Smooth muscle cell (in vitro differentiated cells): ENCODE measurements at regions not wholly inside any gene's neighbourhood (a gene's known extent, or its start where the extent isn't known, plus 50 kb on each side); places are given as distances from the start of the nearest gene placed in this dataset.
A peak's percentile ranks its signal among the peaks of the same experiment; 100 is the strongest.

ENCODE experiments used
- DNase-seq: peaks from one replicate; lab custom pipeline; 2025; ENCODE audit not compliant: unreplicated experiment; lab: John Stamatoyannopoulos, UW
- H2AFZ ChIP-seq: fragments of 200-600 bp; sonication (generic); 2 replicates; pipeline ENCODE4 v1.6.0; 2016; ENCODE audit warnings: antibody characterized with exemption, low read depth, mild to moderate bottlenecking
- H3F3A ChIP-seq: fragments of 200-600 bp; sonication (generic); 2 replicates; pipeline ENCODE4 v1.6.0; 2017; ENCODE audit warnings: antibody characterized with exemption, low read depth
- H3K27ac ChIP-seq: fragments of 200-600 bp; sonication (generic); 2 replicates; pipeline ENCODE4 v1.5.1; 2016; ENCODE audit warnings: low read depth, mild to moderate bottlenecking
- H3K27me3 ChIP-seq: fragments of 200-600 bp; sonication (generic); 2 replicates; pipeline ENCODE4 v1.6.1; 2016; ENCODE audit warnings: low read depth, mild to moderate bottlenecking
- H3K36me3 ChIP-seq: fragments of 200-600 bp; sonication (generic); 2 replicates; pipeline ENCODE4 v1.5.1; 2016; ENCODE audit warnings: low read depth
- H3K4me1 ChIP-seq: fragments of 200-600 bp; sonication (generic); 2 replicates; pipeline ENCODE4 v1.5.1; 2016; ENCODE audit warnings: low read depth
- H3K4me2 ChIP-seq: fragments of 200-600 bp; sonication (generic); 2 replicates; pipeline ENCODE4 v1.6.0; 2016; ENCODE audit warnings: mild to moderate bottlenecking
- H3K4me3 ChIP-seq: fragments of 200-600 bp; sonication (generic); 2 replicates; pipeline ENCODE4 v1.5.1; 2016; ENCODE audit warnings: mild to moderate bottlenecking
- H3K79me2 ChIP-seq: fragments of 200-600 bp; sonication (generic); 2 replicates; pipeline ENCODE4 v1.6.0; 2016; ENCODE audit warnings: low read depth, mild to moderate bottlenecking
- H3K9ac ChIP-seq: fragments of 200-600 bp; sonication (generic); 2 replicates; pipeline ENCODE4 v1.6.0; 2016; ENCODE audit warnings: low read depth
- H3K9me3 ChIP-seq: fragments of 200-600 bp; sonication (generic); replicated peaks from 2 replicates; pipeline ENCODE4 v1.5.1; 2016; ENCODE audit warnings: low read depth
- H4K20me1 ChIP-seq: fragments of 200-600 bp; sonication (generic); 2 replicates; pipeline ENCODE4 v1.6.0; 2016; ENCODE audit warnings: low read depth
- WGBS: methylation state at CpG from one replicate; pipeline ENCODE4 v1.1.7; 2016; ENCODE audit warnings: low lambda C conversion rate; 5-methylcytosine and 5-hydroxymethylcytosine counted together
- TF ChIP-seq, protein P1 (sequence below): fragments of 200-600 bp; sonication (generic); IDR thresholded peaks from 2 replicates; pipeline ENCODE4 v1.5.1; 2017; ENCODE audit warnings: borderline replicate concordance, mild to moderate bottlenecking, antibody characterized with exemption; ENCODE audit not compliant: insufficient read depth, poor library complexity, severe bottlenecking

DNA sequence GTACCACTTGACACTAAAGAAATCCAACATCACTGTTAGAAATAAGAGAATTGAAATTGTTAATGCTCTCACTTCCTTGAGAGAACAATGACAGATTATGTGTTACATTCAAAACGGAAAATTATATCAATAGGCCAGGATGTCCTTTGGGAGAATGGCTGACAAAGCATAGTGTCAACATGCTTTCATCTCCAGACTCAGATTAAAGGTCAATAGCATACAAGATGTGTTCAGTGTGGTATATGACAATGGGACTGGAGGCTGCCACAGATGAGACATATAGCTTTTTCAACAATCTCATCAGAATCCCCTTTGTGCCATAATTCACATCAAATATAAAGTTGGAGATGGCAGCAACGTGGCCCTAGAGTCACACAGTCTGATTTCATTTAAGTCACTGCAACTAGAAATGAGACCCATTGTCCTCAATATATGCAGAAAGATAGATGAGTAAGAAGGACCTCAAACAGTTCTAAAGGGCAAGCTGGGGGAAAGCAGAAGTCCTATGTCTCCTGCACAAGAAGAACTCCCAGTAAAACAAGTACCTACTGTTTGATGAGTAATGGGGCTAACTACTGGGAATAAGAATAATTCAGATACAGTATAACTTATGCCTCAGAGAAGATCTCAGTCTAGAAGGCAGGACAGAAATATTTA lies 327.9 kb downstream of the TTLL7 start:
- Histone ChIP-seq H3K27ac (no peak overlapping the region), H4K20me1 (no peaks in the 10 kb centered on the region), H3K9ac (no peak overlapping the region), H3K79me2 (no peaks in the 10 kb centered on the region), H3K36me3 (no peaks in the 10 kb centered on the region), H3F3A (no peaks in the 10 kb centered on the region), H3K4me2 (no peak overlapping the region), H3K9me3 (no peaks in the 10 kb centered on the region), H3K27me3 (no peaks in the 10 kb centered on the region), H3K4me1 (no peaks in the 10 kb centered on the region), H2AFZ (no peak overlapping the region), H3K4me3 (no peak overlapping the region)
- WGBS, result 85% methylated on average over 2 of the region's 2 CpGs
- no peak for DNase-seq
- TF ChIP-seq, protein P1, sequence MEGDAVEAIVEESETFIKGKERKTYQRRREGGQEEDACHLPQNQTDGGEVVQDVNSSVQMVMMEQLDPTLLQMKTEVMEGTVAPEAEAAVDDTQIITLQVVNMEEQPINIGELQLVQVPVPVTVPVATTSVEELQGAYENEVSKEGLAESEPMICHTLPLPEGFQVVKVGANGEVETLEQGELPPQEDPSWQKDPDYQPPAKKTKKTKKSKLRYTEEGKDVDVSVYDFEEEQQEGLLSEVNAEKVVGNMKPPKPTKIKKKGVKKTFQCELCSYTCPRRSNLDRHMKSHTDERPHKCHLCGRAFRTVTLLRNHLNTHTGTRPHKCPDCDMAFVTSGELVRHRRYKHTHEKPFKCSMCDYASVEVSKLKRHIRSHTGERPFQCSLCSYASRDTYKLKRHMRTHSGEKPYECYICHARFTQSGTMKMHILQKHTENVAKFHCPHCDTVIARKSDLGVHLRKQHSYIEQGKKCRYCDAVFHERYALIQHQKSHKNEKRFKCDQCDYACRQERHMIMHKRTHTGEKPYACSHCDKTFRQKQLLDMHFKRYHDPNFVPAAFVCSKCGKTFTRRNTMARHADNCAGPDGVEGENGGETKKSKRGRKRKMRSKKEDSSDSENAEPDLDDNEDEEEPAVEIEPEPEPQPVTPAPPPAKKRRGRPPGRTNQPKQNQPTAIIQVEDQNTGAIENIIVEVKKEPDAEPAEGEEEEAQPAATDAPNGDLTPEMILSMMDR, result no peak

DNA sequence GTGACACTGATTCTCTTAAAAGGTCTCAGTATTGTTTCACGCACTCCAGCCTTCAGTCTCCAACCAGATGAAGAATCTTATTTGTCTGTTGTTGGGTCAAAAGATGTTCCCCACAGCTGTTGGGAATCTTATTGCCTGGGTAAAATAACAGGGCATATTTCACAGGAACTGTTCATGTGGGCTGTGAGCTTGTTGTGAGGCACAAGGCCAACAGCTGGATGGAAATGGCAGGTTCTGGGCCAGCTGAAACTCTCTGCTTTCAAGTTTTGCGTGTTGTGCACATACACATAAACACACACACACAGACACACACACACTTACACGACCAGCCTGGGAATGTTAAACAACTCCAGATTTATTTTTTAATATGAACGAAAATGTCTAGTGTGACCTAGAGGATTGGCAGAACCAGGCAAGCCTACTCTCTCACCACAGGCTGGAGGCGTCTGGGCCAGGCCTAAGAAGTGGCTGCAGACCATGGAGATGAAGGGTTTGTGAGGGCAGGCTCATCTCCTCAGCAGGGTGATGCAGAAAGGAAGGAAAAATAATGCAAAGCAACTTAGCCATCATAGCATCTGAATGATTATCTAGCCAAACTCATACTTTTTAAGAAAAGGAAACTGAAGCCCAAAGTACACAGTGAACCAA lies 357.0 kb downstream of the TTLL7 start:
- H4K20me1 ChIP-seq, result no peaks in the 10 kb centered on the region
- no peak overlapping the region for H3K4me3 ChIP-seq
- H3K4me1 ChIP-seq, result peaks cover 5% of the 10 kb centered on the region
- no peaks in the 10 kb centered on the region for H3K9me3 ChIP-seq
- no peak overlapping the region for H3K4me2 ChIP-seq
- H3K27ac ChIP-seq, result no peak overlapping the region
- no peaks in the 10 kb centered on the region for H3K27me3 ChIP-seq
- 88% methylated on average over 5 of the region's 5 CpGs for WGBS
- H3F3A ChIP-seq, result no peaks in the 10 kb centered on the region
- peak overlapping the region; percentile 44 for H2AFZ ChIP-seq
- TF ChIP-seq, protein P1, result no peak
- no peaks in the 10 kb centered on the region for H3K79me2 ChIP-seq
- H3K36me3 ChIP-seq, result no peaks in the 10 kb centered on the region
- no peak overlapping the region for H3K9ac ChIP-seq
- DNase-seq, result no peak

DNA sequence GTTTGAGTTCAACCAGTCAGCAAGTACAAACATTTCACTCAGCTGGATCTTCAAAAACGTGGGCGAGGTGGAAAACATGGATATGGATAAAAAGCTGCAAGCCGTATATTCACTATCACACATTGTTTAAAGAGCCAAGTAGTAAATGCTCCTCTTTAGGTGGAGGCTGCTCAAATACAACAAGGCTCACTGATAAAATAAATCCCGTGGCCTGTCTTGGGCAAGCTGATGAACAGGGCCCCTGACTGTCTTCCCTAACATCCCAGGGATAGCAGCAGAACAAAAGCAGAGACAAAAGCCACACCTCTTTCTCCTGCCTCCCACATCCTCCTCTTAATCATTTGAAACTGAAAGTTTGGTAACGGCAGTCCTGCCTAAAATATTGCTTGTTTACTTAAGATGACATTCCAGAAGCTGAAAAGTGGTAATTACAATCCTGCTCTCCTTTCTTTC lies 357.7 kb downstream of the TTLL7 start:
- Histone ChIP-seq H3K4me2 (peak overlapping the region; percentile 71), H3K4me1 (peaks cover 5% of the 10 kb centered on the region), H3K36me3 (no peaks in the 10 kb centered on the region), H3K9me3 (no peaks in the 10 kb centered on the region), H3K79me2 (no peaks in the 10 kb centered on the region), H4K20me1 (no peaks in the 10 kb centered on the region), H3K9ac (no peak overlapping the region), H3K4me3 (peak overlapping the region; percentile 3), H3K27ac (no peak overlapping the region), H3F3A (no peaks in the 10 kb centered on the region), H2AFZ (peak overlapping the region; percentile 44), H3K27me3 (no peaks in the 10 kb centered on the region)
- no peak for DNase-seq
- 33% methylated on average over 5 of the region's 5 CpGs for WGBS
- TF ChIP-seq, protein P1, result no peak

DNA sequence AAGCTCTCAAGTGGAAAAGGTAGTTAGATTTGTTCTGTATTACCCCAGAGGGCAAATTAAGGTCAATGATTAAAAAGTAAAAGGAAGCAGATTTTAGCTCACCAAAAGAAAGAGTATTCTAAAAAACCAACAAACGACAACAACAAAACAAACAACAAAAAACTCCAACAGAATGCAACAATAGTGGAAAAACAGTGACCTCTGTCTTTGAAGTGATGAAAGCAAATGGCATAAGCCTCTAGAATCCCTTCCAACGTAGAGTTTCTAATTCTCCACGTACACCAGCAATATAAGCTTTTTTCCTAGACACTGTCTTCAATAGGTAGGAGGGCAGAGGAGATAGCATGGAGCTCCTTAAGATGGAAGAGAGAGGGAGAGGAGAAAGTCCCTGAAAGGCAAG lies 359.1 kb downstream of the TTLL7 start:
- DNase-seq, result no peak
- Histone ChIP-seq H3K36me3 (no peaks in the 10 kb centered on the region), H3K4me3 (no peak overlapping the region), H3K4me1 (peaks cover 5% of the 10 kb centered on the region), H4K20me1 (no peaks in the 10 kb centered on the region), H3K4me2 (no peak overlapping the region), H3K9ac (no peak overlapping the region), H3F3A (no peaks in the 10 kb centered on the region), H3K79me2 (no peaks in the 10 kb centered on the region), H3K27me3 (no peaks in the 10 kb centered on the region), H3K9me3 (no peaks in the 10 kb centered on the region), H3K27ac (no peak overlapping the region), H2AFZ (no peak overlapping the region)
- TF ChIP-seq, protein P1, result no peak
- 84% methylated on average over 3 of the region's 3 CpGs for WGBS
